Stimulated activated naive CD8-positive, alpha-beta T cell treated with anti-CD3 and anti-CD28 coated beads, Interleukin-15, Interleukin-2, amounts not matched to agents 100 U/mL and 50 U/mL, for 24 hours (primary cell): ENCODE measurements at regions not wholly inside any gene's neighbourhood (a gene's known extent, or its start where the extent isn't known, plus 50 kb on each side); places are given as distances from the start of the nearest gene placed in this dataset.
"Not testable (repeated sequence)": the region's sequence is repeated elsewhere in the genome, so short reads cannot be mapped to it uniquely, and the experiment has no call there.

Source experiments
- ATAC-seq: fragments of 150-1000 bp; cut with Tn5 transposase; one replicate; pipeline ENCODE4 v1.10.0; 2021
- DNase-seq: peaks from one replicate; pipeline ENCODE4 v3.0.0; 2021

- ATAC-seq (no peak), DNase-seq (no peak)
These were observed 88.7 kb downstream of the PLXNA1 start for GRCh38 chr3:127071597-127072001.

GRCh38 chr3:127072221-127072771 is 89.4 kb downstream of the PLXNA1 start:
- DNase-seq (no peak), ATAC-seq (no peak)

- no peak for DNase-seq
- ATAC-seq: no peak
These were observed 90.3 kb downstream of the PLXNA1 start for GRCh38 chr3:127072971-127073783.

- ATAC-seq (no peak), DNase-seq (no peak)
These were observed 91.3 kb downstream of the PLXNA1 start for GRCh38 chr3:127073941-127074820.

GRCh38 chr3:127074900-127075360 is 92.0 kb downstream of the PLXNA1 start:
- ATAC-seq (peak; percentile 21), DNase-seq (no peak)

GRCh38 chr3:127076166-127076992 is 93.5 kb downstream of the PLXNA1 start:
- ATAC-seq, DNase-seq: not testable (repeated sequence)

GRCh38 chr3:127077068-127077467 is 94.2 kb downstream of the PLXNA1 start:
- DNase-seq (no peak), ATAC-seq (no peak)

- DNase-seq (no peak), ATAC-seq (no peak)
These were observed 94.7 kb downstream of the PLXNA1 start for GRCh38 chr3:127077505-127078064.

- DNase-seq (no peak), ATAC-seq (no peak)
These were observed 95.7 kb downstream of the PLXNA1 start for GRCh38 chr3:127078626-127079025.

- no peak for ATAC-seq
- no peak for DNase-seq
These were observed 96.3 kb downstream of the PLXNA1 start for GRCh38 chr3:127079211-127079610.

- DNase-seq (no peak), ATAC-seq (no peak)
These were observed 98.2 kb downstream of the PLXNA1 start for GRCh38 chr3:127081001-127081720.

- DNase-seq: no peak
- ATAC-seq: no peak
These were observed 99.2 kb downstream of the PLXNA1 start for GRCh38 chr3:127082066-127082465.

GRCh38 chr3:127083778-127084397 is 101.0 kb downstream of the PLXNA1 start:
- DNase-seq: no peak
- ATAC-seq: no peak

- ATAC-seq: no peak
These were observed 101.6 kb downstream of the PLXNA1 start for GRCh38 chr3:127084401-127084990.

GRCh38 chr3:127085576-127085975 is 102.7 kb downstream of the PLXNA1 start:
- DNase-seq (no peak), ATAC-seq (no peak)

More at GRCh38 chr3:127084401-127084990, 101.6 kb downstream of the PLXNA1 start:
- DNase-seq: no peak

GRCh38 chr3:127086591-127086990 is 103.7 kb downstream of the PLXNA1 start:
- not testable (repeated sequence) for DNase-seq, ATAC-seq

- ATAC-seq: no peak
- DNase-seq: no peak
These were observed 104.5 kb downstream of the PLXNA1 start for GRCh38 chr3:127087441-127087840.

- ATAC-seq (no peak), DNase-seq (no peak)
These were observed 104.2 kb upstream of the PRR23E start for GRCh38 chr3:127088511-127089351.
